Calu3 (cell line): ENCODE measurements at regions not wholly inside any gene's neighbourhood (a gene's known extent, or its start where the extent isn't known, plus 50 kb on each side); places are given as distances from the start of the nearest gene placed in this dataset.

ENCODE experiments used
- BruUV-seq: library from RNA; stranded (reverse); fragments of 400-500 nt; replicated peaks from 2 replicates; lab custom pipeline; 2021; lab: Mats Ljungman, UMichigan
- CTCF ChIA-PET: fragments of 300-600 bp; sonication (Branson Sonifier 250); formaldehyde crosslinking; loops from one replicate; lab custom pipeline; 2022; ENCODE audit warnings: antibody characterized with exemption; lab: Charles Lee
- DNase-seq: peaks from one replicate; pipeline ENCODE4 v3.0.0; 2022
- H3K27ac Mint-ChIP-seq: one replicate; pipeline ENCODE4 v1.8.0; 2022; ENCODE audit warnings: mixed read lengths; ENCODE audit not compliant: unreplicated experiment
- H3K27me3 Mint-ChIP-seq: one replicate; pipeline ENCODE4 v1.8.0; 2022; ENCODE audit warnings: mixed read lengths; ENCODE audit not compliant: unreplicated experiment
- H3K36me3 Mint-ChIP-seq: one replicate; pipeline ENCODE4 v1.8.0; 2022; ENCODE audit warnings: mild to moderate bottlenecking, moderate library complexity, mixed read lengths; ENCODE audit not compliant: insufficient read depth, unreplicated experiment
- H3K4me1 Mint-ChIP-seq: one replicate; pipeline ENCODE4 v1.8.0; 2022; ENCODE audit warnings: mild to moderate bottlenecking, low read depth, mixed read lengths; ENCODE audit not compliant: unreplicated experiment
- H3K4me3 Mint-ChIP-seq: one replicate; pipeline ENCODE4 v1.8.0; 2022; ENCODE audit warnings: mild to moderate bottlenecking, low read depth, moderate library complexity, mixed read lengths; ENCODE audit not compliant: unreplicated experiment
- H3K9me3 Mint-ChIP-seq: one replicate; pipeline ENCODE4 v1.8.0; 2022; ENCODE audit warnings: low read depth, mixed read lengths; ENCODE audit not compliant: unreplicated experiment
- intact Hi-C: fragments of 100-400 bp; cut with micrococcal nuclease; formaldehyde crosslinking; loops from one replicate; pipeline ENCODE4 v1.10.0; 2022; ENCODE audit not compliant: unreplicated experiment
- TF ChIP-seq, protein P1 (sequence below): fragments of 200-600 bp; IDR thresholded peaks from one replicate; pipeline ENCODE4 v1.8.0; 2022; ENCODE audit warnings: antibody characterized with exemption; ENCODE audit not compliant: unreplicated experiment

DNA sequence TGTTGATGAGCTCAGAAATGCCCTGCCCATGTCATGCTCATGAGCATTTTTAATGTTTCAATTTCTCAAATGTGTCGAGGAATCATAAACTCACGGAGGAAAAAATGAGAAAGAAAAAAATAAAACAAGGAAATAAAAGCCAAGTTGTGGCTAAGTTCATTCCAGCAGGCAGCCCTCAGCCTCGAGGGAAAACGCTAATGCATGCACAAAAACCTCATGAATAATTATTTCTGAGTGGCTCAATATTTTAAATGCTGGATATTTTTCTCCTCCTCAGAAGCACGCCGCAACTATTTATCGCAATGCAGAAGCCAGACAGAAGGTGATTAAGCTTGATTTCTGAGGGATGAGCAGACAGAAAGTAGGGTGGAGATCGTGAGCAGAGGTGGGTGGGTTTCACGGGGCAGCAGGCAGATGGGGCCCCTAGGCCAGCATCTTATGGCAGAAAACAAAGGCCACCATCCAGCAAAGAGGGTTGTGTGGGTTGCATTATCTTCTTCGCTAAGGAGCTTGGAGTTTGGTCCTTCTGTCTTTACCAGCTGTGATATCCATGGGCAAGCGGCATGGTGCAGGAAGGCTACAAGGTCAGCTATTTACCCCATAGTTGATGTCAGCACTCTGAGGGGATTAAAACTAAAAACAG, 151.5 kb upstream of the LRFN2 start:
- no peak overlapping the region for H3K4me3 Mint-ChIP-seq
- H3K9me3 Mint-ChIP-seq, result no peaks in the 10 kb centered on the region
- TF ChIP-seq, protein P1, sequence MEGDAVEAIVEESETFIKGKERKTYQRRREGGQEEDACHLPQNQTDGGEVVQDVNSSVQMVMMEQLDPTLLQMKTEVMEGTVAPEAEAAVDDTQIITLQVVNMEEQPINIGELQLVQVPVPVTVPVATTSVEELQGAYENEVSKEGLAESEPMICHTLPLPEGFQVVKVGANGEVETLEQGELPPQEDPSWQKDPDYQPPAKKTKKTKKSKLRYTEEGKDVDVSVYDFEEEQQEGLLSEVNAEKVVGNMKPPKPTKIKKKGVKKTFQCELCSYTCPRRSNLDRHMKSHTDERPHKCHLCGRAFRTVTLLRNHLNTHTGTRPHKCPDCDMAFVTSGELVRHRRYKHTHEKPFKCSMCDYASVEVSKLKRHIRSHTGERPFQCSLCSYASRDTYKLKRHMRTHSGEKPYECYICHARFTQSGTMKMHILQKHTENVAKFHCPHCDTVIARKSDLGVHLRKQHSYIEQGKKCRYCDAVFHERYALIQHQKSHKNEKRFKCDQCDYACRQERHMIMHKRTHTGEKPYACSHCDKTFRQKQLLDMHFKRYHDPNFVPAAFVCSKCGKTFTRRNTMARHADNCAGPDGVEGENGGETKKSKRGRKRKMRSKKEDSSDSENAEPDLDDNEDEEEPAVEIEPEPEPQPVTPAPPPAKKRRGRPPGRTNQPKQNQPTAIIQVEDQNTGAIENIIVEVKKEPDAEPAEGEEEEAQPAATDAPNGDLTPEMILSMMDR, result no peak
- intact Hi-C loops, result no loop called here
- peaks cover 96% of the 10 kb centered on the region for H3K27me3 Mint-ChIP-seq
- CTCF ChIA-PET, result no interaction called here
- no peaks in the 10 kb centered on the region for H3K4me1 Mint-ChIP-seq
- no peaks in the 10 kb centered on the region for H3K36me3 Mint-ChIP-seq
- H3K27ac Mint-ChIP-seq, result no peak overlapping the region
- no TSS peak for BruUV-seq
- no peak for DNase-seq

- Mint-ChIP-seq H3K4me1 (no peaks in the 10 kb centered on the region), H3K27ac (no peak overlapping the region)
Observed at GRCh38 chr6:40735521-40735920, 148.4 kb upstream of the LRFN2 start.

GRCh38 chr6:40735121-40735520, 148.0 kb upstream of the LRFN2 start:
- BruUV-seq, result no TSS peak
- intact Hi-C loops, result no loop called here
- no peak overlapping the region for H3K27ac Mint-ChIP-seq
- DNase-seq, result no peak
- H3K4me3 Mint-ChIP-seq, result no peak overlapping the region
- peaks cover 98% of the 10 kb centered on the region for H3K27me3 Mint-ChIP-seq
- CTCF ChIA-PET, result no interaction called here
- H3K36me3 Mint-ChIP-seq, result no peaks in the 10 kb centered on the region
- no peaks in the 10 kb centered on the region for H3K9me3 Mint-ChIP-seq
- TF ChIP-seq, protein P1, result no peak
- H3K4me1 Mint-ChIP-seq, result no peaks in the 10 kb centered on the region

More at GRCh38 chr6:40735521-40735920, 148.4 kb upstream of the LRFN2 start:
- Mint-ChIP-seq H3K27me3 (peaks cover 96% of the 10 kb centered on the region), H3K4me3 (no peak overlapping the region), H3K9me3 (no peaks in the 10 kb centered on the region), H3K36me3 (no peaks in the 10 kb centered on the region)
- intact Hi-C loops, result no loop called here
- TF ChIP-seq, protein P1, result no peak
- no TSS peak for BruUV-seq
- CTCF ChIA-PET, result no interaction called here
- no peak for DNase-seq

GRCh38 chr6:40734607-40735006, 147.4 kb upstream of the LRFN2 start:
- no peak overlapping the region for H3K27ac Mint-ChIP-seq
- intact Hi-C loops, result no loop called here
- no peaks in the 10 kb centered on the region for H3K36me3 Mint-ChIP-seq
- CTCF ChIA-PET, result interaction anchor here (0.7 kb wide), 1 partner anchor 15 kb away, joined by 3 read pairs; no protein-coding TSS in a partner anchor
- H3K27me3 Mint-ChIP-seq, result peaks cover 98% of the 10 kb centered on the region
- H3K4me1 Mint-ChIP-seq, result no peaks in the 10 kb centered on the region
- H3K4me3 Mint-ChIP-seq, result no peak overlapping the region
- no TSS peak for BruUV-seq
- H3K9me3 Mint-ChIP-seq, result no peaks in the 10 kb centered on the region
- TF ChIP-seq, protein P1, result no peak
- DNase-seq, result no peak
